IMR-90 (cell line): ENCODE measurements at regions not wholly inside any gene's neighbourhood (a gene's known extent, or its start where the extent isn't known, plus 50 kb on each side); places are given as distances from the start of the nearest gene placed in this dataset.
"Not testable (repeated sequence)": the region's sequence is repeated elsewhere in the genome, so short reads cannot be mapped to it uniquely, and the experiment has no call there.

ENCODE experiments used
- ATAC-seq: fragments of 200-7000 bp; cut with Tn5 transposase; 2 replicates; pipeline ENCODE4 v1.9.1; 2020; ENCODE audit warnings: low read depth, mild to moderate bottlenecking, moderate library complexity
- BruUV-seq: library from RNA; stranded (reverse); fragments of 400-500 nt; replicated peaks from 2 replicates; lab custom pipeline; 2021; lab: Mats Ljungman, UMichigan
- CTCF ChIA-PET: fragments of 300-600 bp; formaldehyde crosslinking; extraction: SDS; loops from one replicate; lab custom pipeline; 2021; ENCODE audit warnings: antibody characterized with exemption; lab: Yijun Ruan, JAX
- POLR2A ChIA-PET: fragments of 300-600 bp; sonication (Branson Sonifier 250); formaldehyde crosslinking; loops from one replicate; lab custom pipeline; 2022; ENCODE audit warnings: antibody characterized with exemption; ENCODE audit not compliant: unreplicated experiment; lab: Charles Lee
- DNase-seq: peaks from one replicate; pipeline ENCODE4 v3.0.0; 2013
- H2AFZ ChIP-seq: replicated peaks from 2 replicates; pipeline ENCODE3; 2013; ENCODE audit warnings: low read length, mild to moderate bottlenecking; ENCODE audit not compliant: poor library complexity
- H2AK5ac ChIP-seq: 2 replicates; pipeline ENCODE4 v1.6.1; 2013; ENCODE audit warnings: low read depth, low read length, inconsistent platforms
- H2AK9ac ChIP-seq: replicated peaks from 2 replicates; pipeline ENCODE3; 2013; ENCODE audit warnings: mild to moderate bottlenecking, low read depth, low read length, moderate library complexity; ENCODE audit not compliant: poor library complexity
- H2BK120ac ChIP-seq: 2 replicates; pipeline ENCODE4 v1.6.1; 2013; ENCODE audit warnings: low read depth, low read length, inconsistent platforms
- H2BK15ac ChIP-seq: 3 replicates; pipeline ENCODE4 v1.6.1; 2013; ENCODE audit warnings: low read depth, low read length, inconsistent platforms
- H2BK20ac ChIP-seq: 2 replicates; pipeline ENCODE4 v1.6.1; 2013; ENCODE audit warnings: low read depth, mild to moderate bottlenecking, inconsistent platforms, low read length, moderate library complexity
- H2BK5ac ChIP-seq: 2 replicates; pipeline ENCODE4 v1.6.1; 2013; ENCODE audit warnings: mild to moderate bottlenecking, low read depth, low read length, inconsistent platforms; ENCODE audit not compliant: poor library complexity, severe bottlenecking
- H3K14ac ChIP-seq: replicated peaks from 2 replicates; pipeline ENCODE4 v1.6.1; 2013; ENCODE audit warnings: low read depth, low read length, inconsistent platforms
- H3K18ac ChIP-seq: 2 replicates; pipeline ENCODE4 v1.6.1; 2013; ENCODE audit warnings: low read depth, low read length, control low read depth
- H3K23ac ChIP-seq: 2 replicates; pipeline ENCODE4 v1.6.1; 2013; ENCODE audit warnings: low read depth, low read length, inconsistent platforms
- H3K27ac ChIP-seq: 2 replicates; pipeline ENCODE4 v1.5.1; 2013; ENCODE audit warnings: mild to moderate bottlenecking, control low read depth, low read length; ENCODE audit not compliant: insufficient read depth
- H3K27me3 ChIP-seq: 2 replicates; pipeline ENCODE4 v1.6.1; 2013; ENCODE audit warnings: low read length; ENCODE audit not compliant: control insufficient read depth, insufficient read depth
- H3K36me3 ChIP-seq: 2 replicates; pipeline ENCODE4 v1.6.1; 2013; ENCODE audit warnings: low read length, mixed read lengths; ENCODE audit not compliant: control insufficient read depth, insufficient read depth
- H3K4ac ChIP-seq: 2 replicates; pipeline ENCODE4 v1.6.1; 2013; ENCODE audit warnings: low read depth, low read length, inconsistent platforms
- H3K4me1 ChIP-seq: 2 replicates; pipeline ENCODE4 v1.6.1; 2013; ENCODE audit warnings: low read length, mixed read lengths; ENCODE audit not compliant: control insufficient read depth, insufficient read depth
- H3K4me2 ChIP-seq: 2 replicates; pipeline ENCODE4 v1.6.1; 2013; ENCODE audit warnings: low read depth, mild to moderate bottlenecking, control low read depth, low read length, moderate library complexity
- H3K4me3 ChIP-seq: 2 replicates; pipeline ENCODE4 v1.5.1; 2013; ENCODE audit warnings: low read depth, mild to moderate bottlenecking, control low read depth, low read length, moderate library complexity; ENCODE audit not compliant: insufficient read depth
- H3K56ac ChIP-seq: 2 replicates; pipeline ENCODE4 v1.6.1; 2013; ENCODE audit warnings: low read length, inconsistent platforms; ENCODE audit not compliant: insufficient read depth; ENCODE audit errors: extremely low read depth
- H3K79me1 ChIP-seq, 2 experiments: 2 replicates each; pipeline ENCODE4 v1.6.1; 2013; ENCODE audit warnings: low read length in 2 of 2, inconsistent platforms in 1 of 2, low read depth in 1 of 2
- H3K9ac ChIP-seq: 2 replicates; pipeline ENCODE4 v1.6.1; 2013; ENCODE audit warnings: low read depth, low read length, control low read depth
- H3K9me1 ChIP-seq: 2 replicates; pipeline ENCODE4 v1.6.1; 2013; ENCODE audit warnings: low read length, inconsistent platforms; ENCODE audit not compliant: insufficient read depth
- H3K9me3 ChIP-seq: 2 replicates; pipeline ENCODE4 v1.6.1; 2013; ENCODE audit warnings: low read length; ENCODE audit not compliant: control insufficient read depth, insufficient read depth
- H4K20me1 ChIP-seq: 2 replicates; pipeline ENCODE4 v1.6.1; 2013; ENCODE audit warnings: low read length, inconsistent platforms; ENCODE audit not compliant: insufficient read depth
- H4K5ac ChIP-seq: 2 replicates; pipeline ENCODE4 v1.6.1; 2013; ENCODE audit warnings: mild to moderate bottlenecking, low read depth, low read length, control low read depth
- H4K8ac ChIP-seq, 2 experiments: 2 replicates each; pipeline ENCODE4 v1.6.1; 2013; ENCODE audit warnings: low read depth in 2 of 2, low read length in 2 of 2, control low read depth in 1 of 2, inconsistent platforms in 1 of 2
- H4K91ac ChIP-seq: 2 replicates; pipeline ENCODE4 v1.6.1; 2013; ENCODE audit warnings: low read depth, low read length, inconsistent platforms; ENCODE audit not compliant: insufficient read depth
- WGBS, 2 experiments: methylation state at CpG; one replicate each; pipeline versions ENCODE4 v1.1.5 to v1.1.7; 2013; ENCODE audit warnings: missing lambda C conversion rate in 2 of 2; ENCODE audit not compliant: insufficient read length in 1 of 2; ENCODE audit errors: extremely low coverage in 2 of 2; 5-methylcytosine and 5-hydroxymethylcytosine counted together
- dilution Hi-C: fragments of 300-500 bp; cut with HindIII; formaldehyde crosslinking; loops from one replicate; pipeline ENCODE4 v1.14.3; 2018; ENCODE audit warnings: low sequenced_read_pairs; ENCODE audit not compliant: unreplicated experiment
- in situ Hi-C: fragments of 300-500 bp; cut with MboI; formaldehyde crosslinking; loops from 3 replicates; pipeline ENCODE4 v1.14.3; 2019; ENCODE audit warnings: low sequenced_read_pairs, inconsistent platforms, mixed read lengths
- intact Hi-C: fragments of 100-400 bp; cut with micrococcal nuclease; formaldehyde crosslinking; loops from 2 replicates; pipeline ENCODE4 v1.10.0; 2022

GRCh38 chr9:40174035-40174434 is 818.6 kb downstream of the SPATA31A1 start:
- H2AK9ac ChIP-seq, H3K27me3 ChIP-seq, H2BK15ac ChIP-seq, POLR2A ChIA-PET, H3K4me1 ChIP-seq, H2BK20ac ChIP-seq, H4K20me1 ChIP-seq, H3K4me3 ChIP-seq, H3K9ac ChIP-seq, H2BK120ac ChIP-seq, H4K8ac ChIP-seq, H3K14ac ChIP-seq, H4K91ac ChIP-seq, H2AK5ac ChIP-seq, H3K18ac ChIP-seq, H2BK5ac ChIP-seq, ATAC-seq, H3K4ac ChIP-seq, H2AFZ ChIP-seq, H3K27ac ChIP-seq, H4K5ac ChIP-seq, H3K79me1 ChIP-seq, BruUV-seq, CTCF ChIA-PET, H3K23ac ChIP-seq, H3K4me2 ChIP-seq, DNase-seq, in situ Hi-C loops, H3K9me3 ChIP-seq, H3K9me1 ChIP-seq, H3K36me3 ChIP-seq, intact Hi-C loops, dilution Hi-C loops, H3K56ac ChIP-seq: not testable (repeated sequence)
- WGBS, 2 experiments: no CpG with 5 or more reads among the region's 4 CpGs
